WERI-Rb-1 (cell line): ENCODE measurements at regions not wholly inside any gene's neighbourhood (a gene's known extent, or its start where the extent isn't known, plus 50 kb on each side); places are given as distances from the start of the nearest gene placed in this dataset.

Experiments
- DNase-seq: peaks from one replicate; pipeline ENCODE4 v3.0.0-alpha.2; 2020
- H3K27ac ChIP-seq: fragments of 250-450 bp; sonication (Bioruptor Pico); 2 replicates; pipeline ENCODE4 v1.5.1; 2020; ENCODE audit warnings: mild to moderate bottlenecking, moderate library complexity
- H3K27me3 ChIP-seq: fragments of 250-450 bp; sonication (Bioruptor Pico); 2 replicates; pipeline ENCODE4 v1.5.1; 2021; ENCODE audit warnings: mild to moderate bottlenecking, low read depth, moderate library complexity; ENCODE audit not compliant: insufficient read depth, severe bottlenecking
- H3K36me3 ChIP-seq: fragments of 250-450 bp; sonication (Bioruptor Pico); 2 replicates; pipeline ENCODE4 v1.5.1; 2020; ENCODE audit warnings: mild to moderate bottlenecking, moderate library complexity
- H3K4me3 ChIP-seq: 2 replicates; pipeline ENCODE4 v1.5.1; 2011; ENCODE audit warnings: low read depth, mild to moderate bottlenecking, control low read depth, low read length
- H3K9me3 ChIP-seq: fragments of 250-450 bp; sonication (Bioruptor Pico); 2 replicates; pipeline ENCODE4 v1.5.1; 2021; ENCODE audit warnings: mild to moderate bottlenecking, moderate library complexity; ENCODE audit not compliant: severe bottlenecking
- CTCF ChIP-seq: IDR thresholded peaks from 2 replicates; pipeline ENCODE4 v1.5.1; 2011; ENCODE audit warnings: low read depth, mild to moderate bottlenecking, control low read depth, inconsistent platforms, low read length

- Histone ChIP-seq H3K27ac (no peak overlapping the region), H3K27me3 (no peaks in the 10 kb centered on the region), H3K4me3 (no peak overlapping the region), H3K36me3 (no peaks in the 10 kb centered on the region), H3K9me3 (no peaks in the 10 kb centered on the region)
- DNase-seq, result no peak
- no peak for TF ChIP-seq CTCF
Observed at GRCh38 chr12:94059394-94060368, 88.7 kb upstream of the PLXNC1 start.

DNA sequence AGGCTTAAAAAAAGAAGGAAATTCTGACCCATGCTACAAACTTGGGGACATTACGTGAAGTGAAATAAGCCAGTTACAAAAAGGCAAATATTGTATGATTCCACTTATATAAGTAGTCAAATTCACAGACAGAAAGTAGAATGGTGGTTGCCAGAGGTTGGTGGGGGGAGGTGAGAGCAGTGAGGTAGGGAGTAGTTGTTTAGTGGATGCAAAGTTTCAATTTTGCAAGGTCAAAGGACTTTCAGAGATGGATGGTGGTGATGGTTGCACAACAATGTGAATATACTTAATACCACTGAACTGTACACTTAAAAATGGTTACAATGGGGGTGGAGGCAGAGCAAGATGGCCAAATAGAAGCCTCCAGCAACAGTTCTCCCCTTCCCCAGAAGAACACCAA, 86.2 kb upstream of the PLXNC1 start:
- H3K27ac ChIP-seq, result no peak overlapping the region
- H3K27me3 ChIP-seq, result no peaks in the 10 kb centered on the region
- DNase-seq, result no peak
- TF ChIP-seq CTCF, result no peak
- no peaks in the 10 kb centered on the region for H3K9me3 ChIP-seq
- no peak overlapping the region for H3K4me3 ChIP-seq
- H3K36me3 ChIP-seq, result no peaks in the 10 kb centered on the region

DNA sequence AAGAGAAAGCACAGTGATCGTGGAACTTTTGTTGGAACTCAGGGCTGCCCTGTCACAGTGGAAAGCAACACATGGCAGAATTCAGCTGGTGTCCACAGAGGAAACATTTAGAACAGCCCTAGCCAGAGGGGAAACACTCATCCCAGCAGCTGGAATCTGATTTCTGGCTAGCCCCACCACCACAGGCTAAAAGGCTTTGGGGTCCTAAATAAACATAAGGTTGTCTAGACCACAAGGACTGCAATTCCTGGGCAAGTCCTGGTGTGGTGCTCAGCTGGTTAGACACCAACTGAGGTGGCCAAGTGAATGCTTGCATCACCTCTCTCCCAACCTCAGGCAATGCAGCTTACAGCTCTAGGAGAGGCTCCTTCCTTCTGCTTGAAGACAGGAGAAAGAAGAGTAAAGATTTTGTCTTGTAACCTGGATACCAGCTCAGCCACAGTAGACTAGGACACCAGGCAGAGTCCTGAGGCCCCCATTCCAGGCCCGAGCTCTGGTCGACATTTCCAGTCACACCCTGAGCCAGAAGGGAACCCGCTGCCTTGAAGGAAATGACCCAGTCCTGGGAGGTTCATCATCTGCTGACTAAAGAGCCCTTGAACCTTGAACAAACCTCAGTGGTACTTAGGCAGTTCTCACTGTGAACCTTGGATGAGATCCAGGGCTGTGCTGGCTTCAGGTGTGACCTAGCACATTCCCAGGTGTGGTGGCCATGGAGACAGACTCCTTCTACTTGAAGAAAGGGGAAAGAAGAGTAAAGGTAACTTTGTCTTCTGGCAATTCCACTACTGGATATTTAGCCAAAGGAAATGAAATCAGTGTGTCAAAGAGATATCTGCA, 85.4 kb upstream of the PLXNC1 start:
- H3K9me3 ChIP-seq, result no peaks in the 10 kb centered on the region
- no peak for TF ChIP-seq CTCF
- no peak overlapping the region for H3K27ac ChIP-seq
- no peaks in the 10 kb centered on the region for H3K36me3 ChIP-seq
- no peak overlapping the region for H3K4me3 ChIP-seq
- DNase-seq, result no peak
- no peaks in the 10 kb centered on the region for H3K27me3 ChIP-seq

- Histone ChIP-seq H3K36me3 (no peaks in the 10 kb centered on the region), H3K27me3 (no peaks in the 10 kb centered on the region), H3K9me3 (no peaks in the 10 kb centered on the region), H3K4me3 (no peak overlapping the region), H3K27ac (no peak overlapping the region)
- no peak for TF ChIP-seq CTCF
- no peak for DNase-seq
Observed at GRCh38 chr12:94070520-94070919, 77.9 kb upstream of the PLXNC1 start.

GRCh38 chr12:94071258-94071657, 77.1 kb upstream of the PLXNC1 start:
- Histone ChIP-seq H3K4me3 (no peak overlapping the region), H3K27ac (no peak overlapping the region), H3K36me3 (no peaks in the 10 kb centered on the region), H3K9me3 (no peaks in the 10 kb centered on the region), H3K27me3 (no peaks in the 10 kb centered on the region)
- no peak for DNase-seq
- no peak for TF ChIP-seq CTCF
